C4-2B (cell line): ENCODE measurements at regions not wholly inside any gene's neighbourhood (a gene's known extent, or its start where the extent isn't known, plus 50 kb on each side); places are given as distances from the start of the nearest gene placed in this dataset.

Source experiments
- H3K27ac ChIP-seq: fragments of 450-650 bp; 2 replicates; pipeline ENCODE4 v1.5.1; 2017
- CTCF ChIP-seq: fragments of 450-650 bp; conservative IDR thresholded peaks from 2 replicates; pipeline ENCODE4 v1.5.1; 2017; ENCODE audit warnings: mild to moderate bottlenecking
- ZFX ChIP-seq: fragments of 450-650 bp; IDR thresholded peaks from 2 replicates; pipeline ENCODE4 v1.6.1; 2017

GRCh38 chr3:147471741-147472140, 62.6 kb downstream of the ZIC1 start:
- no peak overlapping the region for H3K27ac ChIP-seq
- no peak for TF ChIP-seq ZFX
- TF ChIP-seq CTCF = no peak

- H3K27ac ChIP-seq = no peak overlapping the region
- TF ChIP-seq CTCF (no peak), ZFX (no peak)
Observed at GRCh38 chr3:147472846-147473245, 63.7 kb downstream of the ZIC1 start.

- no peak for TF ChIP-seq ZFX
- TF ChIP-seq CTCF = no peak
Observed at GRCh38 chr3:147483145-147483544, 74.0 kb downstream of the ZIC1 start.

GRCh38 chr3:147483578-147483977, 74.4 kb downstream of the ZIC1 start:
- no peak for TF ChIP-seq ZFX
- no peak for TF ChIP-seq CTCF
- H3K27ac ChIP-seq = no peak overlapping the region

More at GRCh38 chr3:147483145-147483544, 74.0 kb downstream of the ZIC1 start:
- no peak overlapping the region for H3K27ac ChIP-seq

- TF ChIP-seq ZFX = no peak
- TF ChIP-seq CTCF = no peak
- H3K27ac ChIP-seq = no peak overlapping the region
Observed at GRCh38 chr3:147493065-147493464, 83.9 kb downstream of the ZIC1 start.

GRCh38 chr3:147493666-147494065, 84.5 kb downstream of the ZIC1 start:
- no peak overlapping the region for H3K27ac ChIP-seq
- TF ChIP-seq ZFX = no peak
- no peak for TF ChIP-seq CTCF

- TF ChIP-seq CTCF (no peak), ZFX (no peak)
- no peak overlapping the region for H3K27ac ChIP-seq
Observed at GRCh38 chr3:147497286-147497685, 88.1 kb downstream of the ZIC1 start.
